H9 (cell line): ENCODE measurements at regions not wholly inside any gene's neighbourhood (a gene's known extent, or its start where the extent isn't known, plus 50 kb on each side); places are given as distances from the start of the nearest gene placed in this dataset.

Source experiments
- DNase-seq: peaks from one replicate; pipeline ENCODE4 v3.0.0-alpha.2; 2017
- H2AFZ ChIP-seq: one replicate; pipeline ENCODE4 v1.6.1; 2013; ENCODE audit warnings: mild to moderate bottlenecking, low read length, control low read depth, moderate library complexity
- H2AK5ac ChIP-seq: 2 replicates; pipeline ENCODE4 v1.6.1; 2013; ENCODE audit warnings: low read length, control low read depth, mixed read lengths; ENCODE audit not compliant: insufficient read length
- H2BK120ac ChIP-seq: one replicate; pipeline ENCODE4 v1.6.1; 2013; ENCODE audit warnings: low read depth, mild to moderate bottlenecking, low read length, control low read depth, inconsistent platforms; ENCODE audit not compliant: poor library complexity, severe bottlenecking
- H2BK12ac ChIP-seq: 2 replicates; pipeline ENCODE4 v1.6.1; 2013; ENCODE audit warnings: low read length, control low read depth, mixed read lengths, low read depth; ENCODE audit not compliant: insufficient read length
- H2BK15ac ChIP-seq: 2 replicates; pipeline ENCODE4 v1.6.1; 2013; ENCODE audit warnings: low read depth, low read length, control low read depth
- H2BK20ac ChIP-seq: one replicate; pipeline ENCODE4 v1.6.1; 2013; ENCODE audit warnings: low read depth, mild to moderate bottlenecking, low read length, control low read depth, inconsistent platforms; ENCODE audit not compliant: poor library complexity, severe bottlenecking
- H2BK5ac ChIP-seq: 2 replicates; pipeline ENCODE4 v1.6.1; 2013; ENCODE audit warnings: low read length, control low read depth, mixed read lengths; ENCODE audit not compliant: insufficient read length
- H3K14ac ChIP-seq: 2 replicates; pipeline ENCODE4 v1.6.1; 2013; ENCODE audit warnings: low read length, control low read depth; ENCODE audit not compliant: insufficient read depth
- H3K18ac ChIP-seq: 2 replicates; pipeline ENCODE4 v1.6.1; 2013; ENCODE audit warnings: low read depth, mild to moderate bottlenecking, mixed read lengths, low read length, control low read depth; ENCODE audit not compliant: insufficient read length
- H3K23ac ChIP-seq: 2 replicates; pipeline ENCODE4 v1.6.1; 2013; ENCODE audit warnings: low read length, control low read depth, mixed read lengths, low read depth; ENCODE audit not compliant: insufficient read length
- H3K23me2 ChIP-seq: 2 replicates; pipeline ENCODE4 v1.6.1; 2013; ENCODE audit warnings: low read depth, mild to moderate bottlenecking, mixed read lengths, low read length, control low read depth; ENCODE audit not compliant: insufficient read length, poor library complexity, severe bottlenecking
- H3K27ac ChIP-seq: 2 replicates; pipeline ENCODE4 v1.5.1; 2013; ENCODE audit warnings: low read length, control low read depth, mixed read lengths, low read depth; ENCODE audit not compliant: insufficient read length
- H3K27me3 ChIP-seq: 2 replicates; pipeline ENCODE4 v1.6.1; 2013; ENCODE audit warnings: low read length, control low read depth, inconsistent platforms; ENCODE audit not compliant: insufficient read depth
- H3K4ac ChIP-seq: 2 replicates; pipeline ENCODE4 v1.6.1; 2013; ENCODE audit warnings: low read depth, mild to moderate bottlenecking, control low read depth, inconsistent platforms, low read length, moderate library complexity
- H3K4me1 ChIP-seq: 2 replicates; pipeline ENCODE4 v1.6.1; 2013; ENCODE audit warnings: low read length, control low read depth, inconsistent platforms; ENCODE audit not compliant: insufficient read depth
- H3K4me2 ChIP-seq: 2 replicates; pipeline ENCODE4 v1.6.1; 2013; ENCODE audit warnings: low read length, control low read depth, mixed read lengths; ENCODE audit not compliant: insufficient read length, insufficient read depth
- H3K56ac ChIP-seq: 2 replicates; pipeline ENCODE4 v1.6.1; 2013; ENCODE audit warnings: low read depth, mild to moderate bottlenecking, mixed read lengths, low read length, control low read depth; ENCODE audit not compliant: insufficient read length
- H3K79me1 ChIP-seq: 2 replicates; pipeline ENCODE4 v1.6.1; 2013; ENCODE audit warnings: low read depth, mild to moderate bottlenecking, moderate library complexity, low read length, control low read depth, inconsistent platforms; ENCODE audit not compliant: insufficient read depth, poor library complexity, severe bottlenecking
- H3K79me2 ChIP-seq: 2 replicates; pipeline ENCODE4 v1.6.1; 2013; ENCODE audit warnings: low read length, control low read depth, inconsistent platforms; ENCODE audit not compliant: insufficient read depth
- H3K9ac ChIP-seq: 2 replicates; pipeline ENCODE4 v1.6.1; 2013; ENCODE audit warnings: low read length, control low read depth, mixed read lengths; ENCODE audit not compliant: insufficient read length; ENCODE audit errors: extremely low read depth
- H3K9me3 ChIP-seq: one replicate; pipeline ENCODE4 v1.6.1; 2013; ENCODE audit warnings: low read depth, low read length, inconsistent platforms; ENCODE audit not compliant: control insufficient read depth
- H3T11ph ChIP-seq: one replicate; pipeline ENCODE4 v1.6.1; 2013; ENCODE audit warnings: mild to moderate bottlenecking, low read length, control low read depth, inconsistent platforms
- H4K20me1 ChIP-seq: one replicate; pipeline ENCODE4 v1.6.1; 2013; ENCODE audit not compliant: control insufficient read depth, insufficient read length, insufficient read depth
- H4K5ac ChIP-seq: 2 replicates; pipeline ENCODE4 v1.6.1; 2013; ENCODE audit warnings: low read depth, mild to moderate bottlenecking, mixed read lengths, low read length, control low read depth; ENCODE audit not compliant: insufficient read length
- H4K8ac ChIP-seq: replicated peaks from 2 replicates; pipeline ENCODE4 v1.6.1; 2013; ENCODE audit warnings: low read length, control low read depth, mixed read lengths, low read depth; ENCODE audit not compliant: insufficient read length
- H4K91ac ChIP-seq: 2 replicates; pipeline ENCODE4 v1.6.1; 2013; ENCODE audit warnings: low read depth, mild to moderate bottlenecking, moderate library complexity, mixed read lengths, low read length, control low read depth; ENCODE audit not compliant: insufficient read length
- H3K27ac Mint-ChIP-seq, 3 experiments: 2 replicates in 2 of 3; 3 replicates in 1 of 3; pipeline ENCODE4 v1.8.0; 2020 to 2021; ENCODE audit warnings: mixed read lengths in 3 of 3, mild to moderate bottlenecking in 1 of 3, moderate library complexity in 1 of 3
- H3K27me3 Mint-ChIP-seq: 2 replicates; pipeline ENCODE4 v1.8.0; 2021; ENCODE audit warnings: low read depth, mild to moderate bottlenecking, moderate library complexity, mixed read lengths
- H3K36me3 Mint-ChIP-seq, 3 experiments: 2 replicates in 2 of 3; 3 replicates in 1 of 3; pipeline ENCODE4 v1.8.0; 2020 to 2021; ENCODE audit warnings: low read depth in 3 of 3, mixed read lengths in 3 of 3; ENCODE audit not compliant: insufficient read depth in 1 of 3
- H3K4me1 Mint-ChIP-seq, 2 experiments: 2 replicates each; pipeline ENCODE4 v1.8.0; 2020; ENCODE audit warnings: mixed read lengths in 2 of 2
- H3K4me3 Mint-ChIP-seq, 2 experiments: 2 replicates in 1 of 2; 3 replicates in 1 of 2; pipeline ENCODE4 v1.8.0; 2020 to 2021; ENCODE audit warnings: mild to moderate bottlenecking in 2 of 2, mixed read lengths in 2 of 2, moderate library complexity in 1 of 2
- H3K9me3 Mint-ChIP-seq, 2 experiments: 2 replicates in 1 of 2; 3 replicates in 1 of 2; pipeline ENCODE4 v1.8.0; 2020; ENCODE audit warnings: mild to moderate bottlenecking in 2 of 2, mixed read lengths in 2 of 2, moderate library complexity in 1 of 2
- CTCF ChIP-seq: fragments of 200-600 bp; sonication (generic); conservative IDR thresholded peaks from 3 replicates; pipeline ENCODE4 v1.8.0; 2021; ENCODE audit warnings: antibody characterized with exemption, mild to moderate bottlenecking

GRCh38 chr2:116696903-116697302, 1117.6 kb upstream of the DDX18 start:
- Histone ChIP-seq H2BK15ac (no peak overlapping the region), H3K79me2 (no peaks in the 10 kb centered on the region), H3K27me3 (no peaks in the 10 kb centered on the region), H4K20me1 (no peaks in the 10 kb centered on the region), H4K91ac (no peak overlapping the region), H3K4me2 (no peak overlapping the region), H3K23me2 (no peaks in the 10 kb centered on the region), H3K9me3 (no peaks in the 10 kb centered on the region), H3K18ac (no peak overlapping the region), H3K56ac (no peak overlapping the region), H2BK5ac (no peak overlapping the region), H3T11ph (no peak overlapping the region), H3K27ac (no peak overlapping the region), H3K4me1 (no peaks in the 10 kb centered on the region), H2AK5ac (no peak overlapping the region), H3K9ac (no peak overlapping the region), H3K23ac (no peak overlapping the region), H3K14ac (no peak overlapping the region), H2AFZ (no peak overlapping the region), H3K79me1 (no peaks in the 10 kb centered on the region), H2BK20ac (no peak overlapping the region), H4K5ac (no peak overlapping the region), H2BK12ac (no peak overlapping the region), H3K4ac (no peak overlapping the region), H4K8ac (no peak overlapping the region), H2BK120ac (no peak overlapping the region)
- Mint-ChIP-seq H3K9me3 (no peaks in the 10 kb centered on the region), H3K36me3 (no peaks in the 10 kb centered on the region), H3K27ac (no peak overlapping the region), H3K27me3 (no peaks in the 10 kb centered on the region), H3K4me1 (no peaks in the 10 kb centered on the region), H3K4me3 (no peak overlapping the region)
- no peak for DNase-seq
- TF ChIP-seq CTCF, result no peak
